Mesenchymal stem cell (in vitro differentiated cells and primary cell): ENCODE measurements at regions not wholly inside any gene's neighbourhood (a gene's known extent, or its start where the extent isn't known, plus 50 kb on each side); places are given as distances from the start of the nearest gene placed in this dataset.

Source experiments
- DNase-seq: peaks from one replicate; pipeline ENCODE4 v3.0.0-alpha.2; 2013
- H2AFZ ChIP-seq: one replicate; pipeline ENCODE4 v1.6.1; 2013; ENCODE audit warnings: low read depth, mild to moderate bottlenecking, control low read depth, inconsistent platforms, low read length, moderate library complexity
- H2AK5ac ChIP-seq: 2 replicates; pipeline ENCODE4 v1.6.1; 2013; ENCODE audit warnings: low read length, moderate library complexity, mild to moderate bottlenecking, inconsistent platforms; ENCODE audit not compliant: severe bottlenecking
- H2BK120ac ChIP-seq: one replicate; pipeline ENCODE4 v1.6.1; 2013; ENCODE audit warnings: low read depth, mild to moderate bottlenecking, inconsistent platforms, low read length, moderate library complexity
- H2BK12ac ChIP-seq, 2 experiments: one replicate each; pipeline ENCODE4 v1.6.1; 2013; ENCODE audit warnings: inconsistent platforms in 2 of 2, low read length in 2 of 2, mild to moderate bottlenecking in 2 of 2, moderate library complexity in 2 of 2, control low read depth in 1 of 2
- H2BK15ac ChIP-seq: one replicate; pipeline ENCODE4 v1.6.1; 2013; ENCODE audit warnings: mild to moderate bottlenecking, low read depth, inconsistent platforms; ENCODE audit not compliant: poor library complexity, severe bottlenecking
- H2BK5ac ChIP-seq: 2 replicates; pipeline ENCODE4 v1.6.1; 2013; ENCODE audit warnings: low read depth, mild to moderate bottlenecking, low read length, control low read depth, inconsistent platforms; ENCODE audit not compliant: poor library complexity, severe bottlenecking
- H3K14ac ChIP-seq, 2 experiments: one replicate each; pipeline ENCODE4 v1.6.1; 2013; ENCODE audit warnings: inconsistent platforms in 2 of 2, low read length in 2 of 2, control low read depth in 1 of 2, mild to moderate bottlenecking in 1 of 2, moderate library complexity in 1 of 2
- H3K18ac ChIP-seq, 2 experiments: one replicate each; pipeline ENCODE4 v1.6.1; 2013; ENCODE audit warnings: inconsistent platforms in 2 of 2, low read length in 2 of 2, control low read depth in 1 of 2, low read depth in 1 of 2, mild to moderate bottlenecking in 1 of 2
- H3K23ac ChIP-seq, 2 experiments: one replicate each; pipeline ENCODE4 v1.6.1; 2013; ENCODE audit warnings: inconsistent platforms in 2 of 2, low read length in 2 of 2, mild to moderate bottlenecking in 2 of 2, moderate library complexity in 2 of 2, control low read depth in 1 of 2
- H3K27ac ChIP-seq: 2 replicates; pipeline ENCODE4 v1.5.1; 2013; ENCODE audit warnings: mild to moderate bottlenecking, moderate library complexity, low read length, control low read depth, inconsistent platforms; ENCODE audit not compliant: poor library complexity, severe bottlenecking
- H3K27me3 ChIP-seq, 2 experiments: 2 replicates each; pipeline versions ENCODE4 v1.6.1 to v1.7.0; 2013; ENCODE audit warnings: low read length in 2 of 2, mild to moderate bottlenecking in 2 of 2, moderate library complexity in 2 of 2, control low read depth in 1 of 2, inconsistent platforms in 1 of 2; ENCODE audit not compliant: control insufficient read depth in 1 of 2, insufficient read depth in 1 of 2
- H3K36me3 ChIP-seq, 2 experiments: 2 replicates each; pipeline versions ENCODE4 v1.6.1 to v1.7.0; 2013; ENCODE audit warnings: low read length in 2 of 2, control low read depth in 1 of 2, inconsistent platforms in 1 of 2, low read depth in 1 of 2, mild to moderate bottlenecking in 1 of 2; ENCODE audit not compliant: insufficient read depth in 2 of 2, control insufficient read depth in 1 of 2
- H3K4ac ChIP-seq, 2 experiments: one replicate each; pipeline ENCODE4 v1.6.1; 2013; ENCODE audit warnings: inconsistent platforms in 2 of 2, low read length in 2 of 2, mild to moderate bottlenecking in 2 of 2, moderate library complexity in 2 of 2, control low read depth in 1 of 2, low read depth in 1 of 2
- H3K4me1 ChIP-seq: 2 replicates; pipeline ENCODE4 v1.6.1; 2013; ENCODE audit warnings: low read depth, low read length, control low read depth; ENCODE audit not compliant: control insufficient read depth, insufficient read depth
- H3K4me2 ChIP-seq: 2 replicates; pipeline ENCODE4 v1.6.1; 2013; ENCODE audit warnings: low read length, mild to moderate bottlenecking, inconsistent platforms; ENCODE audit not compliant: poor library complexity, severe bottlenecking
- H3K4me3 ChIP-seq, 2 experiments: 2 replicates each; pipeline versions ENCODE4 v1.5.1 to v1.7.0; 2013; ENCODE audit warnings: low read length in 2 of 2, mild to moderate bottlenecking in 2 of 2, control low read depth in 1 of 2, low read depth in 1 of 2; ENCODE audit not compliant: insufficient read depth in 1 of 2
- H3K79me1 ChIP-seq: replicated peaks from 2 replicates; pipeline ENCODE4 v1.6.1; 2013; ENCODE audit warnings: mild to moderate bottlenecking, control low read depth, low read length, inconsistent platforms; ENCODE audit not compliant: poor library complexity, severe bottlenecking
- H3K9ac ChIP-seq: 2 replicates; pipeline ENCODE4 v1.7.0; 2013; ENCODE audit warnings: mild to moderate bottlenecking, low read length, moderate library complexity
- H3K9me3 ChIP-seq: 2 replicates; pipeline ENCODE4 v1.7.0; 2013; ENCODE audit warnings: mild to moderate bottlenecking, low read length; ENCODE audit not compliant: control insufficient read depth
- H4K8ac ChIP-seq: one replicate; pipeline ENCODE4 v1.6.1; 2013; ENCODE audit warnings: inconsistent platforms, mild to moderate bottlenecking, low read length, moderate library complexity
- H4K91ac ChIP-seq: one replicate; pipeline ENCODE4 v1.6.1; 2013; ENCODE audit warnings: mild to moderate bottlenecking, low read length, inconsistent platforms
- WGBS: methylation state at CpG from one replicate; pipeline ENCODE4 v1.1.7; 2013; ENCODE audit warnings: mixed read lengths; 5-methylcytosine and 5-hydroxymethylcytosine counted together

DNA sequence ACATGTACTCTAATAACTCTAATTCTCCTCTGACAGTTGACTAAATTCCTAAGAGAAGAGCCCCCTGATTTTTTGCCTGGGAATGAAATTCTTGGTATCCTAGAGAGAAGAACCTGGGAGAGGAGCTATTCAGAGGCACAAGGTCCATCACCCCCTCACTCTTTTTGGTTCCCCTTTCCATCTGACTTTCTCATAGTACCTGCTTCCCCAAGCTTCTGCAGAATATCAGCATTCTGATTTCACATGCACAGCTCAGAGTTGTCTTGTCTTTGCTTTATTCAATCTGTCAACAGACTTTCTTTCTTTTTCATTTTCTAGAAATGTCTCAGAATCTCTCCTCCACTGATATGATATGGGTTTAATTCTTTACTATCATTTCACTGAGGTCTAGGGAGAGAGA, 141.5 kb upstream of the FBXL17 start:
- no peaks in the 10 kb centered on the region for H3K9me3 ChIP-seq
- no peak overlapping the region for H4K91ac ChIP-seq
- H3K79me1 ChIP-seq = no peaks in the 10 kb centered on the region
- H2AFZ ChIP-seq = no peak overlapping the region
- H3K18ac ChIP-seq = peak overlapping the region in 1 of 2 experiments; percentile 70
- H3K27me3 ChIP-seq = peaks cover 0 to 8% of the 10 kb centered on the region in 2 experiments
- no peak overlapping the region for H3K9ac ChIP-seq
- H3K4ac ChIP-seq = no peak overlapping the region
- no peak overlapping the region for H3K23ac ChIP-seq
- H3K4me3 ChIP-seq = no peak overlapping the region
- no peaks in the 10 kb centered on the region for H3K36me3 ChIP-seq
- H2AK5ac ChIP-seq = no peak overlapping the region
- H2BK12ac ChIP-seq = peak overlapping the region in 1 of 2 experiments; percentile 38
- H3K4me2 ChIP-seq = no peak overlapping the region
- no peak overlapping the region for H2BK5ac ChIP-seq
- H3K14ac ChIP-seq = no peak overlapping the region
- no peak overlapping the region for H2BK15ac ChIP-seq
- H2BK120ac ChIP-seq = no peak overlapping the region
- H4K8ac ChIP-seq = no peak overlapping the region
- H3K27ac ChIP-seq = no peak overlapping the region
- no peak for DNase-seq
- H3K4me1 ChIP-seq = no peaks in the 10 kb centered on the region

GRCh38 chr5:108521841-108522506, 140.1 kb upstream of the FBXL17 start:
- Histone ChIP-seq H2AFZ (no peak overlapping the region), H3K4me3 (no peak overlapping the region), H3K9me3 (no peaks in the 10 kb centered on the region), H3K27me3 (peaks cover 0 to 13% of the 10 kb centered on the region in 2 experiments), H3K36me3 (no peaks in the 10 kb centered on the region), H3K27ac (no peak overlapping the region), H3K18ac (peak overlapping the region in 1 of 2 experiments; percentile 11), H3K23ac (no peak overlapping the region), H3K4me2 (no peak overlapping the region), H2BK12ac (peak overlapping the region in 1 of 2 experiments; percentile 94), H2BK5ac (no peak overlapping the region), H3K9ac (peak overlapping the region; percentile 8), H3K4me1 (no peaks in the 10 kb centered on the region), H4K8ac (no peak overlapping the region), H2BK15ac (no peak overlapping the region), H2AK5ac (no peak overlapping the region), H4K91ac (no peak overlapping the region), H3K4ac (no peak overlapping the region), H3K79me1 (no peaks in the 10 kb centered on the region), H2BK120ac (no peak overlapping the region), H3K14ac (peak overlapping the region in 1 of 2 experiments; percentile 55)
- DNase-seq = peak; percentile 80
- 0% methylated on average over 2 of the region's 4 CpGs for WGBS

- Histone ChIP-seq H3K79me1 (no peaks in the 10 kb centered on the region), H3K36me3 (no peaks in the 10 kb centered on the region), H3K4me1 (no peaks in the 10 kb centered on the region), H3K9me3 (no peaks in the 10 kb centered on the region), H4K91ac (no peak overlapping the region), H2BK120ac (no peak overlapping the region), H2AK5ac (no peak overlapping the region), H3K27me3 (peaks cover 0 to 13% of the 10 kb centered on the region in 2 experiments), H2BK12ac (no peak overlapping the region), H3K9ac (peak overlapping the region; percentile 35), H3K4me2 (no peak overlapping the region), H3K4me3 (no peak overlapping the region), H2AFZ (no peak overlapping the region), H3K18ac (peak overlapping the region in 1 of 2 experiments; percentile 39), H2BK5ac (no peak overlapping the region), H3K27ac (no peak overlapping the region), H4K8ac (no peak overlapping the region), H3K4ac (no peak overlapping the region), H3K14ac (no peak overlapping the region), H2BK15ac (no peak overlapping the region), H3K23ac (no peak overlapping the region)
- 17% methylated on average over 6 of the region's 7 CpGs for WGBS
- peak; percentile 32 for DNase-seq
These were observed 139.3 kb upstream of the FBXL17 start for GRCh38 chr5:108521011-108521700.

- Histone ChIP-seq H2AK5ac (no peak overlapping the region), H2BK15ac (no peak overlapping the region), H3K4me1 (no peaks in the 10 kb centered on the region), H2BK120ac (no peak overlapping the region), H2BK5ac (no peak overlapping the region), H3K18ac (no peak overlapping the region), H3K4me2 (no peak overlapping the region), H3K27ac (no peak overlapping the region), H3K4ac (no peak overlapping the region), H3K23ac (no peak overlapping the region), H3K27me3 (peaks cover 0 to 13% of the 10 kb centered on the region in 2 experiments), H3K36me3 (no peaks in the 10 kb centered on the region), H3K9ac (no peak overlapping the region), H4K8ac (no peak overlapping the region), H3K4me3 (no peak overlapping the region), H3K79me1 (no peaks in the 10 kb centered on the region), H3K14ac (no peak overlapping the region), H4K91ac (no peak overlapping the region), H2AFZ (no peak overlapping the region), H2BK12ac (no peak overlapping the region), H3K9me3 (no peaks in the 10 kb centered on the region)
- DNase-seq = no peak
These were observed 134.9 kb upstream of the FBXL17 start for GRCh38 chr5:108516785-108517184.
